ENCODE measurements at regions not wholly inside any gene's neighbourhood (a gene's known extent, or its start where the extent isn't known, plus 50 kb on each side); places are given as distances from the start of the nearest gene placed in this dataset.

- TF ChIP-seq CTCF (conservative IDR thresholded peaks at IDR 0.05; ENCODE audit: low read length): no peak
- no peak for TF ChIP-seq EZH2phosphoT487 (IDR thresholded peaks at IDR 0.05; ENCODE audit: borderline replicate concordance, low read depth, low read length)
Measured at GRCh38 chr6:4553387-4553786, 222.8 kb upstream of the CDYL start.
